Activated T-cell treated with anti-CD3 and anti-CD28 coated beads for 24 hours (primary cell): ENCODE measurements at regions not wholly inside any gene's neighbourhood (a gene's known extent, or its start where the extent isn't known, plus 50 kb on each side); places are given as distances from the start of the nearest gene placed in this dataset.
"Not testable (repeated sequence)": the region's sequence is repeated elsewhere in the genome, so short reads cannot be mapped to it uniquely, and the experiment has no call there.

Experiments
- DNase-seq: peaks from one replicate; pipeline ENCODE4 v3.0.0-alpha.2; 2020; ENCODE audit warnings: low read depth

- DNase-seq, result no peak
These were observed 208.4 kb upstream of the ADAMTS3 start for GRCh38 chr4:72777436-72777835.

GRCh38 chr4:72770708-72771107, 201.7 kb upstream of the ADAMTS3 start:
- no peak for DNase-seq

- DNase-seq, result no peak
These were observed 199.3 kb upstream of the ADAMTS3 start for GRCh38 chr4:72768364-72768763.

- no peak for DNase-seq
These were observed 198.7 kb upstream of the ADAMTS3 start for GRCh38 chr4:72767618-72768302.

GRCh38 chr4:72765788-72766187, 196.8 kb upstream of the ADAMTS3 start:
- not testable (repeated sequence) for DNase-seq

GRCh38 chr4:72761368-72762038, 192.5 kb upstream of the ADAMTS3 start:
- no peak for DNase-seq

GRCh38 chr4:72753414-72753813, 184.4 kb upstream of the ADAMTS3 start:
- not testable (repeated sequence) for DNase-seq

GRCh38 chr4:72744103-72744725, 175.2 kb upstream of the ADAMTS3 start:
- DNase-seq, result no peak

GRCh38 chr4:72743078-72743477, 174.1 kb upstream of the ADAMTS3 start:
- no peak for DNase-seq

GRCh38 chr4:72715299-72715698, 146.3 kb upstream of the ADAMTS3 start:
- DNase-seq, result no peak

- no peak for DNase-seq
These were observed 145.7 kb upstream of the ADAMTS3 start for GRCh38 chr4:72714482-72715279.

- no peak for DNase-seq
These were observed 144.0 kb upstream of the ADAMTS3 start for GRCh38 chr4:72712997-72713396.

- DNase-seq, result no peak
These were observed 140.5 kb upstream of the ADAMTS3 start for GRCh38 chr4:72709475-72709874.

- DNase-seq, result no peak
These were observed 137.7 kb upstream of the ADAMTS3 start for GRCh38 chr4:72706684-72707083.

GRCh38 chr4:72704925-72705640, 136.1 kb upstream of the ADAMTS3 start:
- DNase-seq, result not testable (repeated sequence)

- no peak for DNase-seq
These were observed 133.9 kb upstream of the ADAMTS3 start for GRCh38 chr4:72702948-72703347.

GRCh38 chr4:72701987-72702819, 133.2 kb upstream of the ADAMTS3 start:
- peak; percentile 7 for DNase-seq

- no peak for DNase-seq
These were observed 121.8 kb upstream of the ADAMTS3 start for GRCh38 chr4:72690771-72691170.

GRCh38 chr4:72689923-72690322, 120.9 kb upstream of the ADAMTS3 start:
- no peak for DNase-seq

GRCh38 chr4:72686390-72686789, 117.4 kb upstream of the ADAMTS3 start:
- not testable (repeated sequence) for DNase-seq

GRCh38 chr4:72679666-72680065, 110.6 kb upstream of the ADAMTS3 start:
- no peak for DNase-seq
